Endothelial cell (in vitro differentiated cells): ENCODE measurements at regions not wholly inside any gene's neighbourhood (a gene's known extent, or its start where the extent isn't known, plus 50 kb on each side); places are given as distances from the start of the nearest gene placed in this dataset.

Experiments used
- DNase-seq: peaks from one replicate; pipeline ENCODE4 v3.0.0; 2021; ENCODE audit warnings: low spot score
- H3K27ac Mint-ChIP-seq: one replicate; pipeline ENCODE4 v1.8.0; 2021; ENCODE audit warnings: mixed read lengths, inconsistent platforms; ENCODE audit not compliant: unreplicated experiment
- H3K27me3 Mint-ChIP-seq: one replicate; pipeline ENCODE4 v1.8.0; 2021; ENCODE audit warnings: mild to moderate bottlenecking, moderate library complexity, mixed read lengths, inconsistent platforms; ENCODE audit not compliant: unreplicated experiment
- H3K36me3 Mint-ChIP-seq: one replicate; pipeline ENCODE4 v1.8.0; 2021; ENCODE audit warnings: mild to moderate bottlenecking, low read depth, mixed read lengths, inconsistent platforms; ENCODE audit not compliant: unreplicated experiment
- H3K4me1 Mint-ChIP-seq: one replicate; pipeline ENCODE4 v1.8.0; 2021; ENCODE audit warnings: mild to moderate bottlenecking, mixed read lengths, inconsistent platforms; ENCODE audit not compliant: unreplicated experiment
- H3K4me3 Mint-ChIP-seq: one replicate; pipeline ENCODE4 v1.8.0; 2021; ENCODE audit warnings: mild to moderate bottlenecking, mixed read lengths, inconsistent platforms; ENCODE audit not compliant: unreplicated experiment
- H3K9me3 Mint-ChIP-seq: one replicate; pipeline ENCODE4 v1.8.0; 2021; ENCODE audit warnings: mixed read lengths, inconsistent platforms; ENCODE audit not compliant: unreplicated experiment
- CTCF ChIP-seq: fragments of 200-600 bp; sonication (generic); IDR thresholded peaks from one replicate; pipeline ENCODE4 v1.5.0; 2021; ENCODE audit warnings: antibody characterized with exemption; ENCODE audit not compliant: unreplicated experiment

- Mint-ChIP-seq H3K9me3 (no peaks in the 10 kb centered on the region), H3K4me1 (no peaks in the 10 kb centered on the region), H3K27me3 (peaks cover 2% of the 10 kb centered on the region), H3K4me3 (no peak overlapping the region), H3K27ac (no peak overlapping the region), H3K36me3 (no peaks in the 10 kb centered on the region)
- no peak for TF ChIP-seq CTCF
- DNase-seq = no peak
Observed at GRCh38 chr1:72837781-72838180, 555.4 kb upstream of the NEGR1 start.

GRCh38 chr1:72830606-72831390 lies 548.5 kb upstream of the NEGR1 start:
- Mint-ChIP-seq H3K4me3 (no peak overlapping the region), H3K27ac (no peak overlapping the region), H3K36me3 (no peaks in the 10 kb centered on the region), H3K27me3 (no peaks in the 10 kb centered on the region), H3K4me1 (no peaks in the 10 kb centered on the region), H3K9me3 (no peaks in the 10 kb centered on the region)
- DNase-seq = no peak
- no peak for TF ChIP-seq CTCF

- H3K36me3 Mint-ChIP-seq = no peaks in the 10 kb centered on the region
- H3K27ac Mint-ChIP-seq = no peak overlapping the region
- H3K4me1 Mint-ChIP-seq = no peaks in the 10 kb centered on the region
- H3K4me3 Mint-ChIP-seq = no peak overlapping the region
- H3K27me3 Mint-ChIP-seq = no peaks in the 10 kb centered on the region
- no peak for DNase-seq
- H3K9me3 Mint-ChIP-seq = no peaks in the 10 kb centered on the region
- no peak for TF ChIP-seq CTCF
Observed at GRCh38 chr1:72827278-72827677, 544.9 kb upstream of the NEGR1 start.

- no peak for TF ChIP-seq CTCF
Observed at GRCh38 chr1:72804541-72804940, 522.2 kb upstream of the NEGR1 start.

GRCh38 chr1:72781038-72781437 lies 498.7 kb upstream of the NEGR1 start:
- H3K36me3 Mint-ChIP-seq = no peaks in the 10 kb centered on the region
- no peak for TF ChIP-seq CTCF
- no peaks in the 10 kb centered on the region for H3K4me1 Mint-ChIP-seq
- DNase-seq = no peak
- H3K4me3 Mint-ChIP-seq = no peak overlapping the region
- no peaks in the 10 kb centered on the region for H3K27me3 Mint-ChIP-seq
- H3K9me3 Mint-ChIP-seq = no peaks in the 10 kb centered on the region
- no peak overlapping the region for H3K27ac Mint-ChIP-seq

More at GRCh38 chr1:72804541-72804940, 522.2 kb upstream of the NEGR1 start:
- Mint-ChIP-seq H3K36me3 (no peaks in the 10 kb centered on the region), H3K27me3 (peaks cover 4% of the 10 kb centered on the region), H3K4me1 (peaks cover 2% of the 10 kb centered on the region), H3K27ac (no peak overlapping the region), H3K4me3 (no peak overlapping the region), H3K9me3 (no peaks in the 10 kb centered on the region)
- no peak for DNase-seq
